ENCODE measurements at regions not wholly inside any gene's neighbourhood (a gene's known extent, or its start where the extent isn't known, plus 50 kb on each side); places are given as distances from the start of the nearest gene placed in this dataset.

GRCh38 chr11:23574149-23574548 lies 713.9 kb upstream of the CCDC179 start:
- Histone ChIP-seq H3K9me3 (no peaks in the 10 kb centered on the region), H3K36me3 (no peaks in the 10 kb centered on the region), H3K27me3 (no peaks in the 10 kb centered on the region), H3K4me3 (no peak overlapping the region), H3K4me1 (no peaks in the 10 kb centered on the region), H3K27ac (no peak overlapping the region)
- ATAC-seq (no peak), DNase-seq (no peak)
- WGBS (ENCODE audit: insufficient coverage, low coverage, low lambda C conversion rate, missing lambda C conversion rate): 40% methylated on average over 3 of the region's 3 CpGs
- no peak for TF ChIP-seq POLR2A (IDR thresholded peaks at IDR 0.05)
- TF ChIP-seq, protein P1, sequence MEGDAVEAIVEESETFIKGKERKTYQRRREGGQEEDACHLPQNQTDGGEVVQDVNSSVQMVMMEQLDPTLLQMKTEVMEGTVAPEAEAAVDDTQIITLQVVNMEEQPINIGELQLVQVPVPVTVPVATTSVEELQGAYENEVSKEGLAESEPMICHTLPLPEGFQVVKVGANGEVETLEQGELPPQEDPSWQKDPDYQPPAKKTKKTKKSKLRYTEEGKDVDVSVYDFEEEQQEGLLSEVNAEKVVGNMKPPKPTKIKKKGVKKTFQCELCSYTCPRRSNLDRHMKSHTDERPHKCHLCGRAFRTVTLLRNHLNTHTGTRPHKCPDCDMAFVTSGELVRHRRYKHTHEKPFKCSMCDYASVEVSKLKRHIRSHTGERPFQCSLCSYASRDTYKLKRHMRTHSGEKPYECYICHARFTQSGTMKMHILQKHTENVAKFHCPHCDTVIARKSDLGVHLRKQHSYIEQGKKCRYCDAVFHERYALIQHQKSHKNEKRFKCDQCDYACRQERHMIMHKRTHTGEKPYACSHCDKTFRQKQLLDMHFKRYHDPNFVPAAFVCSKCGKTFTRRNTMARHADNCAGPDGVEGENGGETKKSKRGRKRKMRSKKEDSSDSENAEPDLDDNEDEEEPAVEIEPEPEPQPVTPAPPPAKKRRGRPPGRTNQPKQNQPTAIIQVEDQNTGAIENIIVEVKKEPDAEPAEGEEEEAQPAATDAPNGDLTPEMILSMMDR (IDR thresholded peaks at IDR 0.05): no peak
- intact Hi-C loops (cut with DNase I): no loop called here

DNA sequence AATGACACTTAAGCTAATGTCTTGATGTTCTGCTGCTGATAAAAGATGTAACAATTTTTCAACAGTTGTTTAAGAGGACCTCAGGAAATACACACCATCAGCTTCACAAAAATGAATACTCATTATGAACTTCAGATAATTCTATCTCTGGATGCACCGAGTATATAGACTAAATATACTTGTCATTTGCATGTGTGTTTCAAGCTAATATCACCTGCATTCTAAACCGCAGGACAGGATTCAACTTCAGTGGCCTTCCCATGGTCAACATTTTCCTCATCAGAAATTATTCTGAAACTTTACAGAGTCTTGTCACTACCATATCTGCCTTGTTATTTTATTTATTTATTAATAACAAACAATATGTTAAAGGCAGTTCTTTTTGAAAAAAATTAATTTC lies 717.0 kb upstream of the CCDC179 start:
- intact Hi-C loops (cut with DNase I): no loop called here
- no peaks in the 10 kb centered on the region for H3K36me3 ChIP-seq
- no peaks in the 10 kb centered on the region for H3K27me3 ChIP-seq
- H3K4me3 ChIP-seq: no peak overlapping the region
- no peak for ATAC-seq
- no peaks in the 10 kb centered on the region for H3K4me1 ChIP-seq
- TF ChIP-seq POLR2A (IDR thresholded peaks at IDR 0.05): no peak
- TF ChIP-seq, protein P1 (IDR thresholded peaks at IDR 0.05): no peak
- 38% methylated on average over 2 of the region's 2 CpGs for WGBS (ENCODE audit: insufficient coverage, low coverage, low lambda C conversion rate, missing lambda C conversion rate)
- no peak overlapping the region for H3K27ac ChIP-seq
- no peaks in the 10 kb centered on the region for H3K9me3 ChIP-seq
- DNase-seq: no peak

DNA sequence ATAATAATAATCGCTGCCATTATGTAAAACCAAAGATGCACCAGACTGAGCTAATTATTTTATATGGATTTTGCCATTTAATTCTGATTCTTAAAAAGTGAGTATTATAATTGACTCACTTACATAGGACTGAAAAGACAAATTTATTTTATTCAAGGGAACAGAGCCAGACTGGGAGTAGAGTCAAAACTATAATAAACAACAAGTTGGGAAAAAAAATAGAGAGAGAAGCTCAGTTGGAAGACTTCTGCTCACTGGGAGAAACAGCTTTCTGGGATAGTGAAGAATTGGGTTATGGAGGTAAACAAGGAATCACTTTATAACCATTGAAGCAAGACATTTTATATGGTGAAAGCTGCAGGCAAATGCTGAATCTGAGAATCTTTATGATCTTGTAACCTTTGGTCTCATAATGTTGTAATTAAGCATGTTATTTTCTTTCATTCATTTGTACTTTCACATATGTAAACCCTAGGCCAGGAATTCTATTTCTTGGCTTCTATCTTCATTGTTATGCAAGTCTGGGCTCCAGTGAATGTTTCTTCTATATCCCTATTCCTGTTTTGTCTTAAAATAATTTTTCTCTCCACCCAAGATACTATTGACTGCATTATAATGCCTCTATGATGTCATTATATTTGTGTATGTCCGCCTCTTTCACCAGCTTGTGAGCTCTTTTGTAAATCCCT lies 725.3 kb upstream of the CCDC179 start:
- no peaks in the 10 kb centered on the region for H3K36me3 ChIP-seq
- no peaks in the 10 kb centered on the region for H3K27me3 ChIP-seq
- no peak overlapping the region for H3K27ac ChIP-seq
- no peak for ATAC-seq
- TF ChIP-seq POLR2A (IDR thresholded peaks at IDR 0.05): no peak
- TF ChIP-seq, protein P1 (IDR thresholded peaks at IDR 0.05): no peak
- no peaks in the 10 kb centered on the region for H3K4me1 ChIP-seq
- intact Hi-C loops (cut with DNase I): no loop called here
- no peak for DNase-seq
- no peaks in the 10 kb centered on the region for H3K9me3 ChIP-seq
- no peak overlapping the region for H3K4me3 ChIP-seq
- 56% methylated on average over 2 of the region's 2 CpGs for WGBS (ENCODE audit: insufficient coverage, low coverage, low lambda C conversion rate, missing lambda C conversion rate)

DNA sequence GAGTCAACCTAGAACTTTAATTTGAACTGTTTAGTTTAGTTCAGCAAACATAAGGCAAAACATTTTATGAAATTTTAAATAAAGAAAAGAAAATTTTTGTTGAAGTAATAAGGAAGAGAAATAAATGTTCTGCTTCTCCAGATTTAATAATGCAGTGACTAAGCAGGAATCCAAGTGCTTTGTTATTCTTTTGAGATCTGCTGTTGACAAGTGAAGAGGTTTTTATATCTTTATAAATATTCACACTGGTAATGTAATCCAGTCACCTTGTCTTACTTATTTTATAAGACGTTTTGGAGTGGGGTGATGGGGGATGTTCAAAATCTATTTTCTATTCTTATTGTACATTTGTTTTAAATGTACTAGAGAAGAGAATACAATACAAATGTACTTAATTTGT lies 725.9 kb upstream of the CCDC179 start:
- TF ChIP-seq POLR2A (IDR thresholded peaks at IDR 0.05): no peak
- TF ChIP-seq, protein P1 (IDR thresholded peaks at IDR 0.05): no peak
- ATAC-seq: no peak
- Histone ChIP-seq H3K27me3 (no peaks in the 10 kb centered on the region), H3K36me3 (no peaks in the 10 kb centered on the region), H3K4me1 (no peaks in the 10 kb centered on the region), H3K27ac (no peak overlapping the region), H3K9me3 (no peaks in the 10 kb centered on the region), H3K4me3 (no peak overlapping the region)
- intact Hi-C loops (cut with DNase I): no loop called here
- no peak for DNase-seq
- WGBS (ENCODE audit: insufficient coverage, low coverage, low lambda C conversion rate, missing lambda C conversion rate): 20% methylated on average over 1 of the region's 1 CpG
